HTR-8/SVneo (cell line): ENCODE measurements at regions not wholly inside any gene's neighbourhood (a gene's known extent, or its start where the extent isn't known, plus 50 kb on each side); places are given as distances from the start of the nearest gene placed in this dataset.

ENCODE experiments used
- DNase-seq: peaks from one replicate; pipeline ENCODE4 v3.0.0; 2011; ENCODE audit warnings: low spot score, mixed read lengths; ENCODE audit not compliant: insufficient read length
- FAIRE-seq: peaks from 2 replicates; lab custom pipeline; 2011; peaks lifted over from hg19 to GRCh38; lab: Jason Lieb, UNC

DNA sequence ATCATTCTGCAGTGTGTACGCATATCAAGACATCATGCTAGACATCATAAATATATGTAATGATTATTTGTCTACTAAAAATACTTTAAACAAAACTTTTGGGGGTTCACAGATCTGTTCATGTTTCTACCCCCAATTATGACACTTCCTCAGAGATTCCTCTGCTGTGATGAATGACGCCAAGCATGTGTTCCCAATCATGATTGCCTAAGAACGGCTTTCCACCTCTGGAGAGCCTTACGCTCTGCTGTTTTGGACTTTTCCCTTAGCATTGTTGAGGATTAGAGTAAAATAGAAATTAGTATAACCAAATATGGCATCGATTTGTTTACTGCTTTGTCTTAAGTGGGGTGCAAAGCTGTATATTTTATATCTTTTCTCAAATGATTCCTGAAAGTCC is 236.3 kb upstream of the IGFBP3 start:
- FAIRE-seq, result no peak
- no peak for DNase-seq

DNA sequence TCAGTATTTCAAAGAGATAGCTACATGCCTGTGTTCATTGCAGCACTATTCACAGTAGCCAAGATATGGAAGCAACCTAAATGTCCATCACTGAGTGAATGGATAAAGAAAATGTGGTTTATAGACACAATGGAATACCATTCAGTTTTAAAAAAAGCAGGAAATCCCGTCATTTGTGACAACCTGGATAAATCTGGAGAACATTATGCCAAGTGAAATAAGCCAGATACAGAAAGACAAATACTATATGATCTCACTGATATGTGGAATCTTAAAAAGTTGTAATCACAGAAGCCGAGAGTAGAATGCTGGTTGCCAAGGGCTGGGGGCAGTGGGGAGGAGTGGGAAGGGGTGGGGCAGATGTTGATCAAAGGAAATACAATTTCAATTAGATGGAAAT is 235.8 kb upstream of the IGFBP3 start:
- DNase-seq, result no peak
- FAIRE-seq, result no peak

DNA sequence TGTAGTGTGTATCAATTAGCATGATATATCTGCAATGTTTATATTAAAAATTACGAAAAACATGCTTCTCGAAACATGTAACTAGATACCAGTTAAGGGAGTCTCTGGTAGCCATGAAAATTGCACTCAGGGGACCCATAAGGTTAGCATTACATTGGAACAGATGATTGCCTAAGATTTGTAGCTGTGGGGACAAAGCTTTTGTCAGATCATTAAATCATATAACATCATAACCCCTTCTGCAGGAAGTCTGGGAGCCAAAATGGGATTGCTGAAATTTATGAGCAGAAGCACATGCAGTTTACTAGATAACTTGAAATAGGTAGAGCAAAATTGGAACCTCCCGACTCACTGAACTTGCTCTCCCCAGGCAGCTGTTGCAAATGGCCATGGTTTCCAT is 235.0 kb upstream of the IGFBP3 start:
- no peak for FAIRE-seq

DNA sequence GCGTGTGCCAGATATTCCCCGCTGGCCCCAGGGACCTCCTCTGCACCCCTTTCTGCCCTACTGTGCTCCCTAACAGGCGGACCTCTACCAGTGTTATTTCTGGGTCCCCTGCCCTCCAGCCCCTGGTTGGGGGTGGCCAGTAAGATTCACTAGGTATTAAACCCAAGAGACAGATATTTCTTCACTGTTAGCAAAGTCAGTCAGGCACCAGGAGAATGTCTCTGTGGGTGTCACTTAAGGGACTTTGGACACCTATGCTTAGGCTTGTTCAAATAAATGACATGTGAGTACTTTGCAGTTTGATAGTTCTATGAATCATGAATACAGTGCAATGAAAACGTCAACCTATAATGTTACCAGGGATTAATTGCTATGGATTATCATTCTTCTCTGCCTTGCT is 234.3 kb upstream of the IGFBP3 start:
- DNase-seq (no peak), FAIRE-seq (no peak)

More for the DNA sequence above, 235.0 kb upstream of the IGFBP3 start:
- DNase-seq, result no peak

DNA sequence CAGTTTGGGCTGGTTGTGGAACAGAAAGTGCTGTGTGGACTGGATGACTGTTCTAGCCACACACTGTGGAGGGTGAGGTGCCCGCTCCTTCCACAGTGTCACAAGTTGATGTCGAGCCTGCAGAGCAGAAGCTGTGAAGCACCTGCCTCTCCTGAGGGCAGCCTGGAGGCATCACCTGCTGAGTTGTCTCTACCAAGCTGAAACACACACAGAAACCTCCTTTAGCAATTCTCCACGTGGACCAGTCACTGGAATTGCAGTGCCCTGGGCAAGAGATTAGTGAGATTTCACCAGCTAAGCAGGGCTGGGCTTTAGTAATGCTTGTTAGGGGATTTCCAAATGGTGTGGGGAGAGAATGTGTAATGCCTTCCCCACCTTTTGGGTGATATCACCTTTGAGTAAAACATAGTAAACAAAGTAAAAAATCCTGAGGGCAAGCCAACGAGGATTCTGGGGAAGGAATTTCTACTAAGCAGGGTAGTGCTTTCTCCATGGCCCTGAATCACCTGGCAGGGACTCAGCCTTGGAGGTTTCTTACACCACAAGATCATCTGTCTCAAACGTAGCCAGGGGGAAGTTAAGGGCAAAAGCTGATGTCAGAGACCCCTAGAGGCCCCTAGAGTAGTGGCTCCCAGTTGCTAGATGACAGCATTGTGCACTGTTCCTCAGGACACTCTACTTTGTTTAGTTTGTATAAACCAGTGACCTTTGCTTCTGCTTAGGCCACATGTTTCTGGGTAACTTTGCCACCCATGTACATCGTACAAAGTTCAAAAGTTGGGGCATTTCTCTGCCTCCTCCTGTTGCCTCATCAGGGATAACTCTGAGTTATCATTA is 233.1 kb upstream of the IGFBP3 start:
- DNase-seq (no peak), FAIRE-seq (peak; percentile 71)

DNA sequence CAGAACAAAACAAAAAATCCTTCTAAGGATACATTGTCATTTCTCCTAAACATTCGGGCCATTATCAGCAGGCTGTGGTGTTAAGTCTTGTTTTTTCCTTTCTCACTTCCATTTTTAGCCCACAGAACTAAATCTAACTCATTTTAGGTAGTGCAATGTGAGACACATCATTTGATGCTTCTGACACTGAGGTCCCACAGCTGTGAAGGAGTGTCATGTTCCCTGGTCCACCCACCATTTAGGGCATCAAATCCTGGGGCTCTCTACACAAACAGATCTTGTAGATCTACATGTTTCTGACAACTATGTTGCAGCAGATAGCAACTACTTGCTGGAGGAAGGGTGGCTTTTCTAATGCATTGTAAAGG is 232.5 kb upstream of the IGFBP3 start:
- DNase-seq (no peak), FAIRE-seq (peak; percentile 4)

DNA sequence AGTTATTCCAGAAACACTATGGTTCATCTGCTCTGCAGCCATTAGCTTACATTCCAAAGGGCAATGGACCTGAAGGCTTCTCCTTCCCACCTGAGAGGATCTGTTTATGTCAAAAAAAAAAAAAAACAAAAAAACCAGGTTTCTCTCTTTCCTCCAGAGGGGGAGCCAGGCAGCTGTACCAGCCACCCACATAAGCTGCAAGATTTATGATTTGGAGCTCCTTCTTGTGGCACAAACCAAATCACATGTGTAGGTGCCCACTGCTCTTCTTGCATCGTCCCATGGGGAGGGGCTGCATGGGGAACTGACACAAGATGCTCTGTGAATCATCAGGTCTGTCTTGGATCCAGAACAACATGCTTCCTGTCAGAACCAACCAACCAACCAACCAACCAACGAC is 231.6 kb upstream of the IGFBP3 start:
- peak; percentile 20 for FAIRE-seq
- DNase-seq, result no peak

DNA sequence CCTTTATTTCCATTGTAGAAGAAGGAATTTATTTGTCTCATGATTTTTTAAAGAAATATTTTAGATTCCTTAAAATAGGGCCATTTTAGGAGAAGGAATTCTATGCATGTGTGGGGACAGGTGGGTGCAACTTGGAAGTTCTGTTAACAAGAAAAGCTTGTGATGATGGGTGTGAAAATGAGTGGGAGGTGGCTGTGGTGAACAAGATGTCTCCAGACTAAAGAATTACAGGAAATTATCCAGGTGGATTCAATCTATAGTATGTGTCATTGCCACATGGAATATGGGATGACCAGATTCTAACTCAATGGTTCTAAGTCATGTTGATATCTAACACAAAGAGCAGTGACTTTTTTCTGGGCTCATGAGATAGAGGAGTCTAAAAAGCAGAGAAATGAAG is 229.6 kb upstream of the IGFBP3 start:
- FAIRE-seq (no peak), DNase-seq (no peak)

DNA sequence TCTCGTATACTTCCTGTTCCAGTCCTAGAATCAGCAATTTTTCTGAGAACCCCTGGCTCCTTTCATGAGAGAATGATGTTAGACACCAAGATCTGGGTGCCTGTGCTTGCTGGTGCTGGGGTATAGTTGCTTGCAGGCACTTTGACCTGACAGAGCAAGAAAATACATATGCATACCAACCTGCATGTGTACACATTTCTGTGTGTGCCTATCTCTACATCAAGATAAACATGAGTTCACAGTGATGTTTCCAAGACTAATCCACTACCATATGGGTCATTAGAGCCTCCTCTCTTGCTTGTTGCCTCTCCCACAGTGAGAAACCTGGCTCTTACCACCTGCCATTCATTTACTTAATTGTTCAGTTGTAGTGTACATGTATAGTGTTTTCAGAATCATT is 229.1 kb upstream of the IGFBP3 start:
- FAIRE-seq (peak; percentile 69), DNase-seq (no peak)

DNA sequence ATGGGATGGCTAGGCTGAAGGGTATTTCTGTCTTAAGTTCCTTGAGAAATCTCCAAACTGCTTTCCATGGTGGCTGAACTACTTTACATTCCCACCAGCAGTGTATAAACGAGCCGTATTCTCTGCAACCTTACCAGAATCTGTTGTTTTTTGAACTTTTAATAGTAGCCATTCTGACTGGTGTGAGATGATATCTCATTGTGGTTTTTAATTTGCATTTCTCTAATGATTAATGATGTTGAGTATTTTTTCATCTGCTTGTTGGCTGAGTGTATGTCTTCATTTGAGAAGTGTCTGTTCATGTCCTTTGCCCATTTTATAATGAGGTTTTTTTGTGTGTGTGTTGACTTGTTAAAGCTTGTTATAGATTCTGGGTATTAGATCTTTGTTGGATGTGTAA is 226.8 kb upstream of the IGFBP3 start:
- no peak for FAIRE-seq
- DNase-seq, result no peak

DNA sequence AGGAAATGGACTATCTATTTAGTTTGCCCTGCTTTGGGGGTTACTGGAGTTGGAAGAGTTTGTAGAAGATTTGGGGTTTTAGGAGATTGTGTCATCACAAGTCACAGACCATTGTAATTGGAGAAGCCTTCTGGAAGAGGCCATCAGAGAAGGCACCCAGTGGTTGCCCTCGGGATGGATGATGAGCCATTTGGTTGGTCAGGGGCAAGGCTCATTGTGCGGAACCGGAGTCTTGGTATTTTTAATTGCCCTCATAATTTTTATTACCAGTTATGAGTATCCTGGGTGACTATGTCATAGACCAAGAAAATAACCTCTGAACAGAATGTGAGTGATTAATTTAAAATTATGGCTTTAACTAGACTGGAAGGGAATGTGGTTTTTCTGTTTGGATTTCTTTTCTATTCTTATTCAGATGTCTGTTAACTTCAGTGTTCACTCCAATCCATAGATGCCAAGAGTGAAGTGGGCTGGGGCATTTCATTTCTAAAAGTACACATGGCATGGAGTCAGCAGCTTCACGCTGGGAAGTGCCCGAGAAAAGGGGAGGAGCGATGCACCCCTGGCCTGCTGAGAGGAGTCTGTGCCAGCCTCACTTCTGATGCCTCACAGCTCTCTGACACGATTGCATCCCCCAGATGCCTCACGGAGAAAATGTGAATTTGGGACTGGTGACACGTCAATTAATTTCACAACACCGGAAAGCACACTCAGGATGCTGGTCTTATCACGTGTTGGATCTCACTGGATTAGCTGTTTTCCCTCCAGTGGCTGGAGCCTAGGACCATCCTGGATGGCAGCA is 225.6 kb upstream of the IGFBP3 start:
- FAIRE-seq (peak; percentile 87), DNase-seq (peak; percentile 58)

DNA sequence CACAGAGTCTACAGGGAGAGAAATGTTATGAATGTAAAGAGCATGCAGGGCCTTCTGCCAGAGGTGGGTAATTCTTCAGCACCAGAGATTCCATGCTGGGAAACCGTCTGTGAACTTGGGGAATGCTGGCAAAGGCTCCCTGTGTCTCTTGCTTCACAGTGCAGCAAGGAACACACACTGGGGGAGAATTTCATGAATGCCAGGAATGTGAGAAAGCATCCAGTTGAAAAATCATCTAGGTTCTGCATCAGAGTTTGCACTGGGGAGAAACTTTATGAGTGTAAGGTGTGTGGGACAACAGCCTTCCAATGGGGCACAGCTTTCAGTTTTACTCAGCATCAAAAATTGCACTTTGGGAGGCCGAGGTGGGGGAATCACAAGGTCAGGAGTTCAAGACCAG is 224.3 kb upstream of the IGFBP3 start:
- FAIRE-seq (peak; percentile 95), DNase-seq (peak; percentile 71)

DNA sequence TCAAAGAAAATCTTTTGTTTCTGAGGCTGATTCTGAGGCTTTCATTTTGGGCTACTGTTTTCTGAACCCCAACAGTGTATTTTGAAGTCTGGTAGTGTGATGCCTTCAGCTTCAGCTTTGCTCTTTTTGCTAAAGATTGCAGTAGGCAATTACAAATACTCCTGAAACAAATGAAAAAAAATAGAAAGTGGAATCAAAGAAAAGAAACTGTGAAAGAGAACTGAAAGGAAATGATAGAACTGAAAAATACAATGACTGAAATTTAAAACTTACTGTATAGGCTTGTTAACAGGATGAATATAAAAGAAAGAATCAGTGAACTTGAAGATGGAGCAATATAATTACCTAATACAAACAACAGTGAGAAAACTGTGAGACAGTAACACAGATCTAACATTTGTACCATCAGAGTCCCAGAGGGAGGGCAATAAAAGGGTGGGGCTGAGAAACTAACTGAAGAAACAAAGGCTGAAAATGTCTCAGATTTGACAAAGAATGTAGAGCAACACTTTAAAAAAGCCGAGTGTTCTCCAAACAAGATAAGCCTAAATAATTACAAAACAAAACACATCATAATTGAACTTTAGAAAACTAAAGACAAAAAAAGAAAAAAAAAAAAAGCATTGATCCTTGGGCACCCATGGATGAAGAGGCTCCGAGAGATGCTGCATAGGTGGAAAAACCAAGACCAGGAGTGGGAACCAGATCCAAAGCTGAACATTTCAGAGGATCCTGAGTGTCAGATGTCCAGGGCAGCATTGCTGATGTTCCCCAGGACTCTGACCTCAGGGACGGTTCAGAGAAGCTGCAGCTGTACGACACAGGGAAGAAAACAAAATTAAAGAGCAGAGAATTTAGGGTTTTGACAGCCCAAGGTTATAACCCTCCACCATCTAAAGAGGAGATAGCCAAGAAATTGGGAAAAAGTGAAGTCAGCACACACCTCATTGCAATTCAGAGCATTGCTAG is 223.2 kb upstream of the IGFBP3 start:
- FAIRE-seq (no peak), DNase-seq (no peak)

DNA sequence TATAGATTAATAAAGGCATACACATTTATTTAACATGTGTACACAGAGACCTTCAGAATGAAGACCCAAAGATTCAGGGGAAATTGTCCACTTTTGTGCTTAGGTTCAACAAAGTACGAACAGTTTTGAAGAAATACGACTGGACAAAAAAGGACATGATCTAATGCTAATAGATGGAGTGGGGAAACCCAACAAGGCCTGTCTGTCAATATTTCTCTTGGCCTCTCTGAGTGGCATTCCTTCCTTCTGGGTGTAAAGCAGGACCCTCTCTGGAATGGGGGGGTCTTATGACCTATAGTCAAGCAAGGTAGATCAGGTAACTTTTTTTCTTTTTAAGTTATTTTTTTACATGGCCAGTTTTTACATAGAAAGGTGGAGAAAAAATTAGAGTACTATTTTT is 222.3 kb upstream of the IGFBP3 start:
- FAIRE-seq, result no peak
- no peak for DNase-seq

DNA sequence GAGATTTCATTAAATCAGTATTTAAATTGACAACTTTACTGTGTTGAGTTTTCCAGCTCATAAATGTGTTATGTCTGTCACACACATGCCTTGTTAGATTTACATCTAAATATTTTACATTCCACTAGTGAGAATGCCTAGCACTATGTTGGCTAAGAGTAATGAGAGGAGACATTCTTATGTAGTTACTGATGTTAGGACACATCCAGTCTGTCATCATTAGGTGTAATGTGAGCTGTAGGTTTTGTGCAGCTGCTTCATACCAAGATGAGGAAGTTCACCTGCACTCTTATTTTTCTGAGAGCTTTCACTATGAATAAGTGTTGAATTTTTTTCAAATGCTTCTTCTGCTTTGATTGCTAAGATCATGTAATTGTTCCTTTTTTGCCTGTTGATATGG is 218.0 kb upstream of the IGFBP3 start:
- FAIRE-seq, result peak; percentile 76
- DNase-seq, result peak; percentile 80

DNA sequence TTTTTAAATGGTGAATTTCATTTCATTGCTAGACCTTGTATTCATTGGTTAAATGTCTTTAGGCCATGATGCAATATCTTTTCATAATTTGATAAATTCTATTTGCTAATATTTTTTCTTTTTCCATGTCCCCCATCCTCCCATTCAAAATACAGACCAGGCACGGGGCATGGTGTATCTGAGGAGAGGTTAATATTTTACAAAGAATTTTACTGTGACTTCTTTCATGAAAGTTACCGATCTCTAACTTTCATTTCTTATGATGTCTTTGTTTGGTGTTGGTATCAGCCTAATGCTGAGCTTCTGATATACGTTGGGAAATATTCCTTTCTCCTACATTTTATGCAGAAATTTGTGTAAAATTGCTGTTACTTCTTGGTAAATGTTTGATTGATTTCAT is 216.7 kb upstream of the IGFBP3 start:
- no peak for DNase-seq
- no peak for FAIRE-seq

DNA sequence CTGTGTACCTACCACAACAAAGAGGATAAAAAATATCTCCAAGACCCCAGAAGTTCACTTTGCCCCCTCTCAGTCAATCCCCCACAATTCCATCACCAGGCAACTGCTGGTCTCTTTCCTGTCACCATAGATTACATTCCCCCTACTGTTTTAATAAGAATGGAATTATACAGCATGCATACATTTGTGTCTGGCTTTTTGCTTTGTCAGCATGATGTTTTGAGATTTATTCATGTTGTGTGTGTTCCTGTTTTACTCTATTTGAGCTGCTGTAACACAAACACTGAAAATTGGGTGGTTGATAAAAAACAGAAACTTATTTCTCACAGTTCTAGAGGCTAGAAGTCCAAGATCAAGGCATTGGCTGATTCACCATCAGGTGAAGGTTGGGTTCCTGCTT is 214.5 kb upstream of the IGFBP3 start:
- DNase-seq, result no peak
- FAIRE-seq, result no peak

DNA sequence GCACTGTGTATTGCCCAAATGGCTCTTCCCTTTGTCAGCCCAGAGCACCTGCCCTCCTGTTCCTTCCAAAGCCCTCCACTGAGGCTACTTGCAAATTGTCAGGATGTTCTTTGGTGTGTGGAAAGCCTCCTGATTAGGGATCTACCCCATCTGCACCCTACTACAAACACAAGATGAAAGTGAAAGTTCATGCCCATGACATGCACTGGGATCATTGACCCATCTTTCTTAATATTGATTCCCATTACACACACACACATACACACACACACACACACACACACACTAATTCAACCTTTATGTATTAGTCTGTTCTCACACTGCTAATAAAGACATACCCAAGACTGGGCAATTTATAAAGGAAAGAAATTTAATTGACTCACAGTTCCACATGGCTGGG is 213.7 kb upstream of the IGFBP3 start:
- no peak for FAIRE-seq

DNA sequence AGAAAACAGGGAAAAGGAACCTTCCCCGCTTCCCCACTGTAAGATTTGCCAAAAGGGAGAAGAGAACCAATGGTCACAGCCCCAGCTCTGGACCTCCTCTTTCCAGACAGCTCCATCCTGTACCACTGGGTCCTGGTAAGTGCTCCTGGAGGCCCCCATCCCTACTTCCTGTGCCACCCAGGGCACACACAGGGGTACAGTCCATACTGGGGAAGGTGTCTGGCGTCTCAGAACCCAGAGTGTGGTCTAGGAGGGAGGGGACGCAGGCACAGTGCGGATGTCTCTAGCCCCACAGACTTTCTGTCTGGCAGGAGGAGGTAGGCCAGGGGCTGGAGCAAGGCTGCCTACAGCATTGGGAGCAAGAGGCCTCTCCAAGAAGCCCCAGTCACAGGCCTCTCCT is 213.3 kb upstream of the IGFBP3 start:
- no peak for DNase-seq
- FAIRE-seq, result no peak

More for the DNA sequence above, 213.7 kb upstream of the IGFBP3 start:
- DNase-seq, result no peak

DNA sequence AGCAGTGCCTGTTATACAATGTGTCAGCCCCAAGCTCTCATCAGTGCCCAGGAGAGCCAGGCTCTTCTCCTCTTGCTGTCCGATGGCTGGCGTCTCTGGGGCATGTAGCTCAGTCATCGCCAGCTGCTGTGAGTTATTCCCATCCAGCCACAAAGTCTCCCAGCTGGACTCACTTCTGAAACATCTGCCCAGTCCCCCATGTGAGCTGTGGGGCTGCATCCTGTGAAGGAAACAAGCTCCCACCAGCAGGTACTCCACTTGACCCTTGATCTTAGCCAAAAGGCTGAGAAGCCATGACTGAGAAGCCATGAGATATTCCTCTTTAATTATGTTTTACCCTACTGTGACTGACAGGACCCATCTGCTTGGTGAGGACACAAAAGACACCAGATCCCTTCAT is 212.7 kb upstream of the IGFBP3 start:
- DNase-seq (no peak), FAIRE-seq (no peak)
